HG02763 (cell line): ENCODE measurements at regions not wholly inside any gene's neighbourhood (a gene's known extent, or its start where the extent isn't known, plus 50 kb on each side); places are given as distances from the start of the nearest gene placed in this dataset.
"Not testable (repeated sequence)": the region's sequence is repeated elsewhere in the genome, so short reads cannot be mapped to it uniquely, and the experiment has no call there.

ENCODE experiments used
- ATAC-seq: cut with Tn5 transposase; IDR thresholded peaks from one replicate; pipeline ENCODE4 v1.9.1; 2021; ENCODE audit warnings: mild to moderate bottlenecking, moderate library complexity; ENCODE audit not compliant: unreplicated experiment

DNA sequence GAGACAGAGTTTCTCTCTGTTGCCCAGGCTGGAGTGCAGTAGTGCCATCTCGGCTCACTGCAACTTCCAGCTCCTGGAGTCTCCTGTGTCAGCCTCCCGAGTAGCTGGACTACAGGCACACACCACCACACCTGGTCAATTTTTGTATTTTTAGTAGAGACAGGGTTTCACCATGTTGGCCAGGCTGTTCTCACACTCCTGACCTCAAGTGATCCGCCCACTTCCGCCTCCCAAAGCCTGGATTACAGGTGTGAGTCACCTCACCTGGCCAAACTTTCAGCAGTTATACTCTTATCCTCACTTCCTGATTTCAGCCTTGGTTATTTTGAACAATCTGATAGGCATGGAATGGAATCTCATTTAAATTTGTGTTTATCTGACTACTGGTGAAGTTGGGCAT lies 763.0 kb upstream of the TMEM132C start:
- ATAC-seq = not testable (repeated sequence)

DNA sequence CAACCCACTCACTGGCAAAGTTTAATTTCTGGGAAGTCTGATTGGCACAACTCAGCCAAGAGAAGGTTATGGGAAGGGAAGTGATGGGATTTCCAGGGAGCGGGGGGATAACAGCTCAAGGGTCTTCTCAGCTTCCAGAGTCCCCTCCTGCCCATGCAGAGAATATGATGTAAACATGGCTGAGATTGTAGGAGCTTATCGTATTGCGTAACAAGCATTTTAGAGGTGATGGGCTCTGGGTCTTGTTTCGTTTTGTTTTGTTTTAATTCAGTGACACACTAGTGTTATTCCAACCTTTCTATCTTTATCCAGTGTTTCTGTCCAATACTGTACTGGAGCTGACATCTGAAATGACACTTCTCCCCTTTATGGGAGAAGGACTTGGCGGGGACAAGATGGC lies 762.1 kb upstream of the TMEM132C start:
- ATAC-seq = no peak

DNA sequence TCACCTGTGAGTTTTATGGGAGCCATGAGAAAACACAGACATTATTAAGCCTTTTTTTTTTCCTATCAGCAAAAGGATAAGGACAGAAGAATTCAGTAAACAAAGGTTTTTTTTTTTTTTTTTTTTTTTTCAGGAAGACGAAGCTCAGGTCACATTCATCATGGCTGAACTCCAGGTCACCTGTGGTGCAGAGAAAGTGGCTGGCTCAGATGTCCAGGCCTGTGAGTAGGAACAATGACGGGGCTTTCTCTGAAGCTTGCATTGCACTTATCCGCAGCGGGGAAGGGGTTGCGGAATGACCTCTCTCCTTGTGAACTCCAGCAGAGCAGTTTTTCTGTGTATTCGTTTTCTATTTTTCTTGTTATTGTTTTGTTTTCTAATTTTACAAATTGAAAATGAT lies 759.6 kb upstream of the TMEM132C start:
- ATAC-seq = no peak

DNA sequence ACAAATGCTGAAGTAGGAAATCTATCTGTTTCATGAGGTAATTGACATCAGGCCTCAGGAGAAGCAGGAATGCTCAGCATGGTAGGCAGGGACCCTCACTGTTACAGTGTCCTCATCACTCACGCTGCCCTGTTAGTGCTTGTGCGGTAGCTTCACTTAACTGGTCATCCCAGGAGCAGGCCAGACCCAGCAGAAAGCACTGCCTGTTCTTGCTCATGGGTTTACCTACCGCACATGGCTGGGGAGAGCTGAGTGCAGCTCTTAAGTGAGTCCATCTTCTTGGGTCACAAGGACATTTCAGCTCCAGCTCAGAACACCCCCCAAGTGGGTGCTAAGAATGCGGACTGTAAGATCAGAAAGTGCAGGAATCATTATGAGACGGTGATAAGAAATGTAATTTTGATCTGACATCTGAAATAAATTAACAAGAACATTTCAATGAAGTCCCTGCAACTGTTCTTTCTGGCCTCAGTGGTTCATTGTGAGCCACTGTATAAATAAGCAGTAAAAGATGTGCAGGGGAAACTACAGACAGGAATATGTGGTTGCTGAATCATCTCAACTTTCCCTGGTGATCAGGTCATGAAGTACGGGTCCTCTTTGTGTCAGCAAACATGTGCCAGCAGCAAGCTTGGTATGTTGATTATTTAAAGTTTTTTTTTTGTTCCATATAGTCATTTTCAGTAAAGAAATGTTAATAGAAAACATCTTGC lies 757.7 kb upstream of the TMEM132C start:
- no peak for ATAC-seq

DNA sequence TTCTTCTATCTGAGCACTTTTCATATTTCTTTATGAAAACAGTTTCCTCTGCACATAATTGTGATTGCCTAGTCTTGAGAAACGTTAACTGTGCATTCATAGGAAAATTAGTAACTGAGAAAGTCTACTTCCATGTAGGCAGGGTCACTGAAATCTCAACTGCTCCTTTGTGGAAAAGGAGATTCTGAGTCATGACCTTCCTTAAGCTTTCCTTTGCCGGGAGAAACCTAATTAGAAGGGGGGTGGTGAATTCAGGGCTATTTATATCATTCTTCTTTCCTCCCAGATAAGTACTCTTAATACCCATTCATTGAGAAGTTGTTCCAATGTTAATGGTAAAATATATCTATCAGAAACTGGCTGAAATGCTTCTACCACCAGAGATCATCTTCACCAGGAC lies 751.0 kb upstream of the TMEM132C start:
- ATAC-seq = no peak

DNA sequence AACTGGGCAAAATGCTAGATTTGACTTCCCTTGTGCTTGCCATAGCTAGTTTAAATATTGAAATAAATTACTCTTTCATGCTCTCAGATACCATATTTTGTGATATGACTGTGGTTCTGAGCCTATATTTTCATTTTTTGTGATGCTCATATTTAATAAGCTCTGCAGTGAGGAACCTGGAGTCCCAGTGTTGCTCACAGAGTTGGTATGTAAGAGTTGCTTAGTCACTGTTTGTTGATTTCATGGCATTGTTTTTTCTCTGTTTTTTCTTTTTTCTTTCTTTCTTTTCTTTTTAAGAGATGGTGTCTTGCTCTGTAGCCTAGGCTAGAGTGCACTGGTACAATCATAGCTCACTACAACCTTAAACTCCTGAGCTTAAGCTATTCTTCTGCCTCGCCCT lies 750.5 kb upstream of the TMEM132C start:
- no peak for ATAC-seq

- no peak for ATAC-seq
These were observed 747.2 kb upstream of the TMEM132C start for GRCh38 chr12:127519779-127520178.

DNA sequence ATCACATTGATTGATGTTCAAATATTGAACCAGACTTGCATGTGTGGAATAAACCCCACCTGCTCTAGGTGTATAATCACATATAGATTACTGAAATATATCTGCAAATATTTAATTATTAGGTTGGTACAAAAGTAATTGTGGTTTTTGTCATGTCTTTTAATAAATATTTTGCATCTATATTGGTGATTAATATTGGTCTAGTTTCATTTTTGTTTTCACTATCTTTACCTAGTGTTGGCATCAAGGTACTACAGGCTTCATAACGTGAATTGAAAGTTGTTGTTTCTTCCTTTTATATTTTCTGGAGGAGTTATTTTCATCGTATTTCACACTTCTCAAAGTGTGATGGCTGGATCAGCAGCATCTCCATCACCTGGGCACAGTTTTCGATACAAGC lies 740.0 kb upstream of the TMEM132C start:
- ATAC-seq = no peak

DNA sequence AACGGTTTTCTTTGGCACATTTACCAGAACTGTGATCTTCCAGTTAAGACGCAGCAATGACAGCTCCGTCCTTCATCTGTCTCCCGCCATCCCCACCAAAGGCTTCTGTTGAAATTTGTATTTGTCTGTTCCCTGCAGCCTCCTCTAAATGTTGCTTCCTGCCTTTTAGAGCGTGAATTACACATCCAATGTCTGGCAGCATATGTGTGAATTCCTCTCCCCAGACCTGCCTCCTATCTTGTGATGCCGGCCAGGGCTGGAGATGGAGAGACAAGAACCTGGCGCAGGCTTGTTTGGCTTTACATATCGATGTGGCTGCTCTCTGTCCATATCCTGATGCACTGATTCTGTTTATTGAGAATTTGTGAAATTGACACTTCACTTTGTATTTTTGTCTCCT lies 738.4 kb upstream of the TMEM132C start:
- no peak for ATAC-seq

DNA sequence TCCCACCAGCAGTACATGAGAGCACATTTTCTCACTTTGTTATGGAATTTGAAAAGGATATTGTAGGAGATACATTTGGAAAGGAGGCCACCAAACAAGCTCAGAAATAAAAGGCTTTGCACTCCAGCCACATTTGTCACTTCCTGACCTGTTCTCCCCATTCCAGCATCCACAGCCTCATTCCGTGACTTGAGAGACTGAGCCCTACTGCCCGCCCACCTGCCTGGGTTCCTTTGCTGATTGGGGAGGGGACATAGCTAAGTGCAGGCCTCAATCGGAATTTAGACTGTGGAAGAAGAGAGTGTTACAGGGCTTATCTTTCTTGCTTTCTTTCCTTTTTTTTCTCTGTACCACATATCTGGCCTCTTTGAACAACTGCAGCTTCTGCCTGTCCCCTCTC lies 735.4 kb upstream of the TMEM132C start:
- ATAC-seq = no peak

GRCh38 chr12:127533353-127533752 lies 733.6 kb upstream of the TMEM132C start:
- ATAC-seq = no peak

- no peak for ATAC-seq
These were observed 730.0 kb upstream of the TMEM132C start for GRCh38 chr12:127536833-127537428.

- ATAC-seq = no peak
These were observed 728.7 kb upstream of the TMEM132C start for GRCh38 chr12:127538316-127538715.

DNA sequence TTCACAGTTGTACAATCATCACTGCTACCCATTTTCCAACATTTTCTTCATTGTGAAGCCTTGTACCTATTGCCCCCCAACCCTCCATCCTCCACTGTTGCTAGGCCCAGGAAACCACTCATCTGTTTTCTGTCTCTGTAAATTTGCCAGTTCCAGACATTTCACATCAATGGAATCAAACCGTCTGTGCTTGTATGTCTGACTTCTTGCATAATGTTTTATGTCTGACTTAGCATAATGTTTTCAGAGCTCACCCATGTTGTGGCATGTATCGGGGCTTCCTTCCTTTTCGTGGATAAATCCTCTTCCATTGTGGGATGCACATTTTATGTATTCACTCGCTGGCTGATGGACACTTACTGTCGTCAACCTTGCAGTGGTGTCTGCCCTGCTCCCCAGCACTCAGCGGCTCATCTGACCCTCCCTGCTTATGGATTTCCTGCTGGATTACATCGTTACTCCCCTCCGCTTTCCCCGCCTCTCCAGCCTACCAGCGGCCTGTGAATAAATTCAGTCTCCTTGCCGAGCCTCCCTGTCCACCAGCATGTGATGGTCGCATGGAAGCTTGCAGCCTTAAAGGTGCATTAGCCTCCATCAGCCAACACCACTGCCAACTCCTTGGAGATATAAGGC lies 727.6 kb upstream of the TMEM132C start:
- no peak for ATAC-seq

DNA sequence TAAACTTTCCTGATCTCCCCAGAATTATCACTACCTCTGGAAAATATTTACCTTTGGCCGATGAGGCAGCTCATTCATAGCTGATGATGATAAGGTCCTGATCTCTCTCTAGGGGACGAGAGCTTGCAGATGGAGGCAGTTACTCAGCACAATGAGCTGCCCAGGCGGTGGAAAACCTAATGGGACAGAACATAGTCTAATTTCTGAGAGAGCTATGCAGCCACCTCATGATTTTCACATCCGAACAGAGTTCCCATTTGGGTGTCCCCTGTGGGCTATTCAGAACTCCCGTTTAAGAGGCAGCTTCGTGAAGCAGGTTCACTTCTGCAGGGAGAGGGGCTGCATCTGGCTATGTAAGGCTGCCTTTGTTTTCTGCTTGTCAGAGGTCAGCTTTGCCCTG lies 724.6 kb upstream of the TMEM132C start:
- no peak for ATAC-seq

DNA sequence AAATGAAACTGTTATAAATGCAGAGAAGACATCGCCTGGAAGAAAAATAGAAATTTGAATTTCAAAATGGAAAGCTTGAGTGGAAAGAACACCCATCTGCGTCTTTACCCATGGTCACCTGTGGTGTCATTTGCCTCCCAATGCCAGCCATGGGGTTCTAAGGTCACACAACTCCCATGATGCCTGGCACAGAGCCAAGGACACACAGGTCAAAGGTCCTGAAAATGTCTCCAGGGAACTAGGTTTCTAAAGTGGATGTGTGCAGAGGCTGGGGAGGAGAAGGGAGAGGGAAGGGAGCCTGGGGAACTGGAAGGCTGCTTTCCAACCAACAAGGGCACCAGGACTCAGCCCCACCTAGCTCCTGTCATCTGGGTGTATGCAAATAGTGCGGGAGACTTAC lies 724.0 kb upstream of the TMEM132C start:
- no peak for ATAC-seq

GRCh38 chr12:127546721-127547505 lies 720.1 kb upstream of the TMEM132C start:
- ATAC-seq = no peak

DNA sequence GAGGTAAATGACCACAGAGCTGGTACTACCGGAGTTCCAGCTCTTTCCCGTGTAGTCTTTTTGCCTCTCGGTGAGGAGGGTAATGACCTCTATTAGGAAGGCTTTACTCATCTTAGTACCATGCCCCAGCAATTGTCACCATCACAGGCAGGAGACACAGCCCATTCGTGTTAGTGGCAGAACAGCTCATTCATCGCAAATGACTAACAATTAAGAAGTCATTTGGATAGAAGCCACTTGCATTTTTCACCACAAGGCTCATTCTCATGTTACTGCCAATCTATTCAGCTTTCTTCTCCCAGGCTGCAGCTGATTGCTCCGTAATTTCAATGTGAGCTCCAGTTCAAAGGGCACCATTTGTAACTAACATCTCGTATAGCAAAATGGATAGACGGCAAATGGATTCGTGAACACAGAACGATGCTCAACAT lies 718.8 kb upstream of the TMEM132C start:
- no peak for ATAC-seq

DNA sequence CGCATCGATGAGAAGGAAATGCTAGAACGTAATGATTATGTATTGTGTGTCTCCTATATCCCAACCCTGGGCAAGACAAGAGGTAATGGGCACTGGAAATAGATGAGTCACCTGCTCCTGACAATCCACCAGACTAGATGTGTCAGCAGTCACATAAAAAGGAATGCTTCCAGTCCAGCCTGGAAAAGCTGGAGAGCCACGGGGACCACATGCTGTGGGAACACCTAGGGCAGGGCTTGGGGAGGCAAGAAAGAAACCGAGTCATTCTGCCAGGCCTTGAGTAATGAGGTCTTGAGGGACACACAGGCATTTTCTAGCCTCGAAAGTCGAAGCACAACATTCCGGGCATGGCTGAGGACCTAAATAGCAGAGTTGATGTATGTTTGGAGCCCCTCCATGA lies 716.7 kb upstream of the TMEM132C start:
- ATAC-seq = no peak

GRCh38 chr12:127552838-127553237 lies 714.1 kb upstream of the TMEM132C start:
- no peak for ATAC-seq

GRCh38 chr12:127555071-127555470 lies 711.9 kb upstream of the TMEM132C start:
- ATAC-seq = no peak
